ENCODE measurements at regions not wholly inside any gene's neighbourhood (a gene's known extent, or its start where the extent isn't known, plus 50 kb on each side); places are given as distances from the start of the nearest gene placed in this dataset.
"Not testable (repeated sequence)": the region's sequence is repeated elsewhere in the genome, so short reads cannot be mapped to it uniquely, and the experiment has no call there.

- H3K9me3 ChIP-seq = no peaks in the 10 kb centered on the region
- no peaks in the 10 kb centered on the region for H3K36me3 ChIP-seq (replicated peaks)
- H3K27me3 ChIP-seq (ENCODE audit: low read depth) = no peaks in the 10 kb centered on the region
- H3K4me1 ChIP-seq = no peaks in the 10 kb centered on the region
- H3K4me3 ChIP-seq = no peak overlapping the region
- in situ Hi-C loops (cut with MboI; ENCODE audit: low sequenced_read_pairs) = no loop called here
- DNase-seq (ENCODE audit: low spot score in 2 of 2) = no peak
Observed at GRCh38 chr14:35174342-35174741, 52.0 kb downstream of the PRORP start.

GRCh38 chr14:35180179-35180578 lies 57.8 kb downstream of the PRORP start:
- Histone ChIP-seq H3K9me3 (no peaks in the 10 kb centered on the region), H3K36me3 (replicated peaks) (no peaks in the 10 kb centered on the region; the same call in 1 of the 2 replicates), H3K4me1 (peaks cover 9% of the 10 kb centered on the region), H3K27me3 (ENCODE audit: low read depth) (no peaks in the 10 kb centered on the region), H3K4me3 (no peak overlapping the region)
- in situ Hi-C loops (cut with MboI; ENCODE audit: low sequenced_read_pairs) = no loop called here
- no peak for DNase-seq (ENCODE audit: low spot score in 2 of 2)

GRCh38 chr14:35184891-35185290 lies 62.5 kb downstream of the PRORP start:
- H3K4me3 ChIP-seq; H3K27me3 ChIP-seq (ENCODE audit: low read depth); H3K36me3 ChIP-seq (replicated peaks); in situ Hi-C loops (cut with MboI; ENCODE audit: low sequenced_read_pairs); H3K9me3 ChIP-seq: not testable (repeated sequence)
- peaks cover 15% of the 10 kb centered on the region for H3K4me1 ChIP-seq
- DNase-seq (ENCODE audit: low spot score in 2 of 2) = peak in 1 of 2 experiments; percentile 2

GRCh38 chr14:35189422-35189821 lies 67.1 kb downstream of the PRORP start:
- peaks cover 15% of the 10 kb centered on the region for H3K4me1 ChIP-seq
- no peaks in the 10 kb centered on the region; the same call in 1 of the 2 replicates for H3K36me3 ChIP-seq (replicated peaks)
- in situ Hi-C loops (cut with MboI; ENCODE audit: low sequenced_read_pairs) = no loop called here
- H3K27me3 ChIP-seq (ENCODE audit: low read depth) = no peaks in the 10 kb centered on the region
- H3K9me3 ChIP-seq = no peaks in the 10 kb centered on the region
- DNase-seq (ENCODE audit: low spot score in 2 of 2) = no peak
- H3K4me3 ChIP-seq = no peak overlapping the region

GRCh38 chr14:35193161-35193560 lies 70.8 kb downstream of the PRORP start:
- Histone ChIP-seq H3K36me3 (replicated peaks) (no peaks in the 10 kb centered on the region; the same call in 1 of the 2 replicates), H3K4me1 (peaks cover 2% of the 10 kb centered on the region; the same call in 1 of the 2 replicates), H3K27me3 (ENCODE audit: low read depth) (no peaks in the 10 kb centered on the region), H3K4me3 (no peak overlapping the region), H3K9me3 (no peaks in the 10 kb centered on the region)
- in situ Hi-C loops (cut with MboI; ENCODE audit: low sequenced_read_pairs) = no loop called here
- no peak for DNase-seq (ENCODE audit: low spot score in 2 of 2)

GRCh38 chr14:35194183-35194582 lies 71.8 kb downstream of the PRORP start:
- H3K9me3 ChIP-seq; DNase-seq (ENCODE audit: low spot score in 2 of 2); H3K27me3 ChIP-seq (ENCODE audit: low read depth); H3K4me3 ChIP-seq; in situ Hi-C loops (cut with MboI; ENCODE audit: low sequenced_read_pairs); H3K36me3 ChIP-seq (replicated peaks); H3K4me1 ChIP-seq: not testable (repeated sequence)

GRCh38 chr14:35196571-35196970 lies 74.2 kb downstream of the PRORP start:
- in situ Hi-C loops (cut with MboI; ENCODE audit: low sequenced_read_pairs) = no loop called here
- no peaks in the 10 kb centered on the region for H3K9me3 ChIP-seq
- DNase-seq (ENCODE audit: low spot score in 2 of 2) = no peak
- no peak overlapping the region for H3K4me3 ChIP-seq
- no peaks in the 10 kb centered on the region for H3K27me3 ChIP-seq (ENCODE audit: low read depth)
- peaks cover 2% of the 10 kb centered on the region; the same call in 1 of the 2 replicates for H3K4me1 ChIP-seq
- no peaks in the 10 kb centered on the region; the same call in 1 of the 2 replicates for H3K36me3 ChIP-seq (replicated peaks)

- Histone ChIP-seq H3K9me3 (no peaks in the 10 kb centered on the region), H3K36me3 (replicated peaks) (no peaks in the 10 kb centered on the region; the same call in 1 of the 2 replicates), H3K4me1 (peaks cover 2% of the 10 kb centered on the region; the same call in 1 of the 2 replicates), H3K27me3 (ENCODE audit: low read depth) (no peaks in the 10 kb centered on the region), H3K4me3 (no peak overlapping the region)
- DNase-seq (ENCODE audit: low spot score in 2 of 2) = no peak
- in situ Hi-C loops (cut with MboI; ENCODE audit: low sequenced_read_pairs) = no loop called here
Observed at GRCh38 chr14:35197015-35197414, 74.7 kb downstream of the PRORP start.

- H3K27me3 ChIP-seq (ENCODE audit: low read depth) = no peaks in the 10 kb centered on the region
- no peaks in the 10 kb centered on the region for H3K4me1 ChIP-seq
- DNase-seq (ENCODE audit: low spot score in 2 of 2) = no peak
- no peaks in the 10 kb centered on the region for H3K36me3 ChIP-seq (replicated peaks)
- no peaks in the 10 kb centered on the region for H3K9me3 ChIP-seq
- in situ Hi-C loops (cut with MboI; ENCODE audit: low sequenced_read_pairs) = no loop called here
- no peak overlapping the region for H3K4me3 ChIP-seq
Observed at GRCh38 chr14:35201066-35201465, 78.7 kb downstream of the PRORP start.

GRCh38 chr14:35202195-35202594 lies 79.8 kb downstream of the PRORP start:
- Histone ChIP-seq H3K27me3 (ENCODE audit: low read depth) (no peaks in the 10 kb centered on the region), H3K4me1 (no peaks in the 10 kb centered on the region), H3K9me3 (no peaks in the 10 kb centered on the region), H3K4me3 (no peak overlapping the region), H3K36me3 (replicated peaks) (no peaks in the 10 kb centered on the region)
- in situ Hi-C loops (cut with MboI; ENCODE audit: low sequenced_read_pairs) = no loop called here
- DNase-seq (ENCODE audit: low spot score in 2 of 2) = no peak

GRCh38 chr14:35205737-35206136 lies 83.4 kb downstream of the PRORP start:
- Histone ChIP-seq H3K27me3 (ENCODE audit: low read depth) (no peaks in the 10 kb centered on the region), H3K4me1 (no peaks in the 10 kb centered on the region), H3K9me3 (no peaks in the 10 kb centered on the region; the same call in 1 of the 2 replicates), H3K4me3 (no peak overlapping the region), H3K36me3 (replicated peaks) (no peaks in the 10 kb centered on the region)
- no peak for DNase-seq (ENCODE audit: low spot score in 2 of 2)
- in situ Hi-C loops (cut with MboI; ENCODE audit: low sequenced_read_pairs) = no loop called here

- Histone ChIP-seq H3K4me3 (no peak overlapping the region), H3K9me3 (no peaks in the 10 kb centered on the region; the same call in 1 of the 2 replicates), H3K36me3 (replicated peaks) (no peaks in the 10 kb centered on the region), H3K27me3 (ENCODE audit: low read depth) (no peaks in the 10 kb centered on the region), H3K4me1 (no peaks in the 10 kb centered on the region)
- no peak for DNase-seq (ENCODE audit: low spot score in 2 of 2)
- in situ Hi-C loops (cut with MboI; ENCODE audit: low sequenced_read_pairs) = no loop called here
Observed at GRCh38 chr14:35211067-35211466, 81.1 kb upstream of the PSMA6 start.

GRCh38 chr14:35212471-35213142 lies 79.6 kb upstream of the PSMA6 start:
- no peak overlapping the region for H3K4me3 ChIP-seq
- no peaks in the 10 kb centered on the region for H3K27me3 ChIP-seq (ENCODE audit: low read depth)
- H3K4me1 ChIP-seq = no peaks in the 10 kb centered on the region
- no peaks in the 10 kb centered on the region for H3K36me3 ChIP-seq (replicated peaks)
- in situ Hi-C loops (cut with MboI; ENCODE audit: low sequenced_read_pairs) = no loop called here
- H3K9me3 ChIP-seq = no peaks in the 10 kb centered on the region; the same call in 1 of the 2 replicates
- no peak for DNase-seq (ENCODE audit: low spot score in 2 of 2)

GRCh38 chr14:35213143-35213788 lies 78.9 kb upstream of the PSMA6 start:
- Histone ChIP-seq H3K36me3 (replicated peaks) (no peaks in the 10 kb centered on the region), H3K4me1 (no peaks in the 10 kb centered on the region), H3K9me3 (no peaks in the 10 kb centered on the region; the same call in 1 of the 2 replicates), H3K27me3 (ENCODE audit: low read depth) (no peaks in the 10 kb centered on the region), H3K4me3 (no peak overlapping the region)
- no peak for DNase-seq (ENCODE audit: low spot score in 2 of 2)
- in situ Hi-C loops (cut with MboI; ENCODE audit: low sequenced_read_pairs) = no loop called here

All from HAP-1 (cell line).